Endometrial microvascular endothelial cells (primary cell): ENCODE measurements at regions not wholly inside any gene's neighbourhood (a gene's known extent, or its start where the extent isn't known, plus 50 kb on each side); places are given as distances from the start of the nearest gene placed in this dataset.

Source experiments
- in situ Hi-C: cut with HindIII; loops from 2 replicates; pipeline ENCODE4 v1.10.0; 2017; ENCODE audit warnings: low sequenced_read_pairs, low pct_unique_long_range_greater_than_20kb; ENCODE audit errors: inconsistent ontology term

GRCh38 chr20:4300401-4300800 lies 51.3 kb upstream of the ADRA1D start:
- in situ Hi-C loops = no loop called here

GRCh38 chr20:4299773-4300172 lies 50.7 kb upstream of the ADRA1D start:
- in situ Hi-C loops = no loop called here

- in situ Hi-C loops = no loop called here
Observed at GRCh38 chr20:4299216-4299615, 50.1 kb upstream of the ADRA1D start.
